Mucosa of stomach (tissue), 1 donor: ENCODE measurements at regions not wholly inside any gene's neighbourhood (a gene's known extent, or its start where the extent isn't known, plus 50 kb on each side); places are given as distances from the start of the nearest gene placed in this dataset.
"Not testable (repeated sequence)": the region's sequence is repeated elsewhere in the genome, so short reads cannot be mapped to it uniquely, and the experiment has no call there.

Source experiments
- H3K27me3 ChIP-seq: one replicate; pipeline ENCODE4 v1.7.0; 2013; ENCODE audit warnings: mild to moderate bottlenecking, low read length; ENCODE audit not compliant: control insufficient read depth, insufficient read depth
- H3K36me3 ChIP-seq: one replicate; pipeline ENCODE4 v1.7.0; 2013; ENCODE audit warnings: low read length; ENCODE audit not compliant: control insufficient read depth, insufficient read depth
- H3K4me1 ChIP-seq: one replicate; pipeline ENCODE4 v1.7.0; 2013; ENCODE audit warnings: mild to moderate bottlenecking, low read length; ENCODE audit not compliant: control insufficient read depth, insufficient read depth
- H3K4me3 ChIP-seq: one replicate; pipeline ENCODE4 v1.7.0; 2013; ENCODE audit warnings: low read length
- H3K9ac ChIP-seq: one replicate; pipeline ENCODE4 v1.7.0; 2013; ENCODE audit warnings: mild to moderate bottlenecking, low read length, moderate library complexity
- H3K9me3 ChIP-seq: one replicate; pipeline ENCODE4 v1.7.0; 2013; ENCODE audit warnings: mild to moderate bottlenecking, low read length, moderate library complexity; ENCODE audit not compliant: control insufficient read depth
- donor health status: Pancreatic carcinoma.

GRCh38 chr13:90938848-90939247 lies 408.6 kb upstream of the MIR17HG start:
- H3K9me3 ChIP-seq: no peaks in the 10 kb centered on the region
- no peak overlapping the region for H3K4me3 ChIP-seq
- H3K4me1 ChIP-seq: no peaks in the 10 kb centered on the region
- H3K27me3 ChIP-seq: no peaks in the 10 kb centered on the region
- no peaks in the 10 kb centered on the region for H3K36me3 ChIP-seq
- H3K9ac ChIP-seq: no peak overlapping the region

DNA sequence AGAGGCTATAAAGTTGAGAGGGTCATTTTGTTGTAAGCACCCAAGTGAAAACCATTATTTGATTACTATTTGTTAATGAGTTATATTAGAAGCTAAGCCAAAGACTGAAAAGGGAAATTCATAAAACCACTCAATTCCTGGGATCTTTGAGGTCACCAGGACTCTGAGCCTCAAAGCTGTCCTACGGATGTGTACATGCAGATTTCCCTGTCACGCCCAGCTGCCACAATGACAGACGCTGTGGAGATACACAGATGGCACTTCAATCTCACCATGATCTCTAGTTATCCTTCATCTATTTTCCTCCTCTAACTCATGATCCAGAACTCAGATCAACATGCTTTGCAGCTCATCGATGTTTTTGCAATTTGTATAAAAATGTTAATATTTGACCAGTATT lies 403.5 kb upstream of the MIR17HG start:
- no peaks in the 10 kb centered on the region for H3K9me3 ChIP-seq
- no peaks in the 10 kb centered on the region for H3K27me3 ChIP-seq
- H3K4me1 ChIP-seq: no peaks in the 10 kb centered on the region
- no peak overlapping the region for H3K4me3 ChIP-seq
- no peak overlapping the region for H3K9ac ChIP-seq
- H3K36me3 ChIP-seq: no peaks in the 10 kb centered on the region

GRCh38 chr13:90945146-90945545 lies 402.3 kb upstream of the MIR17HG start:
- H3K9me3 ChIP-seq, H3K4me3 ChIP-seq, H3K9ac ChIP-seq, H3K36me3 ChIP-seq, H3K27me3 ChIP-seq, H3K4me1 ChIP-seq: not testable (repeated sequence)

GRCh38 chr13:90946125-90946524 lies 401.4 kb upstream of the MIR17HG start:
- H3K4me3 ChIP-seq, H3K36me3 ChIP-seq, H3K9ac ChIP-seq: not testable (repeated sequence)

DNA sequence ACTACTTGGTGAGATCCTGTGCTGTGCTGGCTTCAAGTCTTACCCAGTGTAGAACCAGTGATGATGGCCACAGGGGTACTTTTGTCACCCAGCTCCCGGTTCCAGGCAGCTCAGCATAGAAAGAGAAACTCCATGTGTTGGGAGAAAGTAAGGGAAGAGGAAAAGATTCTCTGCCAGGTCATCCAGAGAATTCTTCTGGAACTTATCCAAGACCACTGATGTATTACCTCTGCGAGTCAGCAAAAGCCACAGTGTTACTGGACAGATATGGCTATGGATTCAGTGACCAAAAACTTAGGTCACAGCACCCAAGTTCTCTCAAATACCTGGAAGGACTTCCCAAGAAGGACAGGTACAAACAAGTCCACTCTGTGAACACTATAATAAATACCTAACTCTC lies 399.5 kb upstream of the MIR17HG start:
- Histone ChIP-seq H3K9me3 (no peaks in the 10 kb centered on the region), H3K4me3 (no peak overlapping the region), H3K27me3 (no peaks in the 10 kb centered on the region), H3K4me1 (no peaks in the 10 kb centered on the region), H3K9ac (no peak overlapping the region), H3K36me3 (no peaks in the 10 kb centered on the region)

More at GRCh38 chr13:90946125-90946524, 401.4 kb upstream of the MIR17HG start:
- H3K9me3 ChIP-seq, H3K4me1 ChIP-seq, H3K27me3 ChIP-seq: not testable (repeated sequence)

GRCh38 chr13:90950160-90950559 lies 397.3 kb upstream of the MIR17HG start:
- Histone ChIP-seq H3K4me1 (no peaks in the 10 kb centered on the region), H3K36me3 (no peaks in the 10 kb centered on the region), H3K9ac (no peak overlapping the region), H3K27me3 (no peaks in the 10 kb centered on the region), H3K9me3 (no peaks in the 10 kb centered on the region), H3K4me3 (no peak overlapping the region)

DNA sequence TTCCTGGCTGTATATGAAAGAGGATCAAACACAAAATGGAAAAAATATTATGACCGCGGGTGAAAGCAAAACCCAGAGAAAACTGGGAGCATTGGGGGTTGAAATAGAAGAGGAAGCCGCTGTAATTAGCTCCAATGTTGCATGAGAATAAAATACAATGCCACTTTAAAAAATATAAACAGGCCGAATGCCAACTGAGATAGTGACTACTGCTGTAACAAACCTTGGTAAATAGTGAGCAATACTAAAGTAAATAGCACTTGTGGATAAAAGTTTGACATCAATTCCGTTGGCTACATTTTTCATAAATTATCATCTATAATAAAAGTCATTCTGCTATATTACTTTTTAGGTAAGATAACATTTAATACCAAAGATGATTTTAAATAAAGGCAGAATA lies 395.8 kb upstream of the MIR17HG start:
- Histone ChIP-seq H3K4me3 (no peak overlapping the region), H3K9ac (no peak overlapping the region), H3K4me1 (no peaks in the 10 kb centered on the region), H3K9me3 (no peaks in the 10 kb centered on the region), H3K27me3 (no peaks in the 10 kb centered on the region), H3K36me3 (no peaks in the 10 kb centered on the region)

DNA sequence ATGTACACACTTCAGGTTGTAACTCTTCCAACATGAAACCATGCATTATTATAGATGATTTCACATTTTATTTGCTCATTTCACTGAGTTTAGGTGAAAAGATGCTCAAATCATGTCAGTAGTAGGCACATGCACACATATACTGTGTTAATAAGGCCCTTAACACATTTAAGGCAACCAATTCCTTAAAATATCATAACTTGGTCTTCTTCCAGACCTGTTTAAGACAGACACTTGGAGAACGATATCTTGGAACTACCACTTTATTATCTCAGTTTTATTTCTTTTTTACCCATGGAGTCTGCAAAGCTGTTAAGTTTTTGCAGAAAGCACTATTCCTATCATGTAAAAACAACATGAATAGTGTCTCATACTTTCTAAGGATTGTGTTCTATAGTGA lies 395.2 kb upstream of the MIR17HG start:
- no peaks in the 10 kb centered on the region for H3K4me1 ChIP-seq
- no peak overlapping the region for H3K9ac ChIP-seq
- H3K27me3 ChIP-seq: no peaks in the 10 kb centered on the region
- no peaks in the 10 kb centered on the region for H3K9me3 ChIP-seq
- H3K4me3 ChIP-seq: no peak overlapping the region
- no peaks in the 10 kb centered on the region for H3K36me3 ChIP-seq

DNA sequence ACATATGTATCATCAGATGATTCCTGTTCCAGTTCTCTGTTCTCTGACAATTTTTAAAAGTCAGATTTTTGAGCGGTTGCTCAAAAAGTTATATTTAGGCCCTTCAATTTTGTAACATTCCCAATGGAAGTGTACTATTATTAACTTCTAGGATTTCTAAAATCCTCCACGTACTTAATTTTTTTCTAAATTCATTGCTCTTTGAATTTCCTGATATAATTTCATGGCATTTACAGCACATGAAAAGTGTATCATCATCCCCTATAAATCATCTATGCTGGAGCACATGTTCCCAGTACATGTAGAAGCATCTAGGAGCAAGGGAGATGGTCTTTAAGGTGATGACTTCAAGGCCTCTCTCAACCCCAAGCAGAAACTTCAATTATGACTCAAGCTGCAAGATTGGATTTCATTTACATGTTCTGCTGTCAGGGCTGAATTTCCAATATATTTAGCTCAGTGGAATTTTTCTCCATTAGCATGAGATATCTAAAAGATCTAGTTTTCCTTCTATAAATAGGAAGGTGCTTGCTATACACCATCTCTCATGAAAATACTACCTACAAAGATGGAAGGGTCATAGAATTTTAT lies 392.8 kb upstream of the MIR17HG start:
- Histone ChIP-seq H3K9ac (no peak overlapping the region), H3K27me3 (no peaks in the 10 kb centered on the region), H3K4me3 (no peak overlapping the region), H3K36me3 (no peaks in the 10 kb centered on the region), H3K9me3 (no peaks in the 10 kb centered on the region), H3K4me1 (no peaks in the 10 kb centered on the region)

DNA sequence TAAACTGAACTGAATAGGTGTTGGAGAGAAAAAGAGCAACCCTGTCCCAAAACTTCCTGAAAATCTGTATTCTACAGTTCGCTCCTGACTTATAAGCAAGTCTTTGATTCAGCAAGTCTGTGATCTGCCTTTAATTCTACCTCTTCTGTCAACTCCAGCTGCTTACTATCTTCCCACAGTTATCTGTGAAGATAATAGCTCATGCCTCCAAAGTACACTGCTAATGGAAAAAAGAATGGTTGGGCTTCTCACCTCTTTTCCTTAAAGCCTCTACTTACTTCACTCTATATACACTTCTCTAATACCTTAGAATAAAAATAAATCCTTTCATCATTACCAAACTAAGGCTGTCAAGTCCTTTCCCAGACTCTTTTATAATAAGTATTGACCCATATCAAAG lies 391.5 kb upstream of the MIR17HG start:
- H3K27me3 ChIP-seq: no peaks in the 10 kb centered on the region
- no peaks in the 10 kb centered on the region for H3K9me3 ChIP-seq
- H3K4me3 ChIP-seq: no peak overlapping the region
- H3K4me1 ChIP-seq: no peaks in the 10 kb centered on the region
- H3K9ac ChIP-seq: no peak overlapping the region
- H3K36me3 ChIP-seq: no peaks in the 10 kb centered on the region

- H3K36me3 ChIP-seq: no peaks in the 10 kb centered on the region
Measured at GRCh38 chr13:90958866-90959265, 388.6 kb upstream of the MIR17HG start.

GRCh38 chr13:90968166-90968904 lies 379.2 kb upstream of the MIR17HG start:
- H3K9ac ChIP-seq: no peak overlapping the region
- no peaks in the 10 kb centered on the region for H3K9me3 ChIP-seq
- H3K4me1 ChIP-seq: no peaks in the 10 kb centered on the region
- no peak overlapping the region for H3K4me3 ChIP-seq
- H3K27me3 ChIP-seq: no peaks in the 10 kb centered on the region
- H3K36me3 ChIP-seq: no peaks in the 10 kb centered on the region

More at GRCh38 chr13:90958866-90959265, 388.6 kb upstream of the MIR17HG start:
- no peaks in the 10 kb centered on the region for H3K27me3 ChIP-seq
- H3K4me1 ChIP-seq: no peaks in the 10 kb centered on the region
- no peaks in the 10 kb centered on the region for H3K9me3 ChIP-seq
- no peak overlapping the region for H3K9ac ChIP-seq
- H3K4me3 ChIP-seq: no peak overlapping the region
